HFF-Myc (cell line): ENCODE measurements at regions not wholly inside any gene's neighbourhood (a gene's known extent, or its start where the extent isn't known, plus 50 kb on each side); places are given as distances from the start of the nearest gene placed in this dataset.

Experiments used
- DNase-seq: peaks from one replicate; pipeline ENCODE4 v3.0.0-alpha.2; 2011; ENCODE audit warnings: low read depth; ENCODE audit errors: extremely low read depth
- H3K4me3 ChIP-seq: replicated peaks from 2 replicates; pipeline ENCODE4 v1.5.1; 2011; ENCODE audit warnings: low read depth, mild to moderate bottlenecking, control low read depth, low read length
- CTCF ChIP-seq: IDR thresholded peaks from 2 replicates; pipeline ENCODE4 v1.5.1; 2012; ENCODE audit warnings: mild to moderate bottlenecking, low read depth, low read length, control low read depth; ENCODE audit errors: missing control alignments

DNA sequence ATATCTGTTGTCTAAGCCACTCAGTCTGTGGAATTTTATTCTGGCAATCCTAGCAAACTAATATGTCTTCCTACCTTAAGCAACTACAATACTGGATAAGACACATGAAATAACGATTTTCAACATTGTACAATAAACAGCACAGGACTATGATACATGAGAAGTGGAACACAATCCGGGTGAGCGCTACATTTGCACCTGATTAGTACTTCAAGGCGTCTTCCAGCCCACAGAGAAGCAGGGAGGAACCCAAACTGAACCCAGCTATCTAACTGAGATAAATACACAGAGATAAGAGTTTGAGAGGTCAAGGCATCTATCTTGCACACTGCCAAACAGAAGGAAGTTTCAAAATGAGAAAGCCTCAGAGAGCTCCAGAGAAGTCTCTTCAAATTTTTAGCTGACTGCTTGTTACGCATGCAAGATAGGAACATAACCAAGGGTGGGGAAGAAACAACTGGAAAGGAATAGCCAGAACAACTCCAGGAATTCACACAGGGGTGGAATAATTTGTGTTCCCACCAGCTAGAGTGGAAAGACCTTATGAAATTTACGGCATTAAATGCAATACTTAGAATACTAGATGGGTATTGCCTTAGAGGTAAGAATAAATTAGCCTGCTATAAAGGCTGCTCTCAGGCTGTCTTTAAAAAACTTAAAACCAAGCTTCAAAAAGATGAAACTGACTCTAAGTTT is 481.8 kb downstream of the MTRR start:
- no peak for TF ChIP-seq CTCF
- H3K4me3 ChIP-seq, result no peak overlapping the region
- DNase-seq, result no peak

DNA sequence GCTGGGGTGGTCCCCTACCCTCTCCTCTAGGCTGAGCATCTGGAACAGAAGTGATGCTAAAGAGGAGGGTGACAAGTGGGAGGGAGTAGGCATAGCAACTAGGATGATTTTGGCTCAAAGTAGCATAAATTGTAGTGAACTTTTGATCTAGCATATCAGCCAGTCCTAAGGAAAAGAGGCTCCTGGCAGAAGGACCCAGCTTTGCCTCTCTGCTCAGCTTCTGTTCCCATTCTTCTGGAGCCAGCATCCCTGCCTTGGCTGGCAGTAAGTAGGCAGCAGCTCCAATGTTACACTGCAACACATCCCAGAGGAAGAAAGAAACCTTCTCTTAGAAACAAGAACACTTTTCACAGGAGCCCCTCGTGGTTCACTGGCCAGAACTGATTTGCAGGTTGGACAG is 487.0 kb downstream of the MTRR start:
- TF ChIP-seq CTCF, result no peak
- no peak overlapping the region for H3K4me3 ChIP-seq
- DNase-seq, result no peak

DNA sequence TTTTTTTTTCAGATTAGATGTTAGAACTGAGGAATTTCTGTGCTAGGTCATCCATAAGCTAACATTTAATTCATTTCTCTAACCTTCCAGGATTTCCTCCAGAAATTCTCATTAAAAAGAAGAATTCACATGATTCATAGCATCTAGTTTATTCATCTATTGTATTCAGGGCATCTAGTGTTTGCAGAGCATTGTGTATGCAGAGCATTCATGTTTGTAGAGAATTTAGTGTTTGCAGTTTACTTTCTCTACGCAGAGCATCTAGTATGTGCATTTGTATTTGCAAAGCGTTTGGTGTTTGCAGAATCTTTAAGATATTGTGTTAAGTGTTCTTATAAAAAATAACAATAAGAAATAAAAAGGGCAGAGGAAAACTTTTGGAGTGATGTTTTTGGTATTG is 491.1 kb downstream of the MTRR start:
- no peak for DNase-seq
- H3K4me3 ChIP-seq, result no peak overlapping the region

DNA sequence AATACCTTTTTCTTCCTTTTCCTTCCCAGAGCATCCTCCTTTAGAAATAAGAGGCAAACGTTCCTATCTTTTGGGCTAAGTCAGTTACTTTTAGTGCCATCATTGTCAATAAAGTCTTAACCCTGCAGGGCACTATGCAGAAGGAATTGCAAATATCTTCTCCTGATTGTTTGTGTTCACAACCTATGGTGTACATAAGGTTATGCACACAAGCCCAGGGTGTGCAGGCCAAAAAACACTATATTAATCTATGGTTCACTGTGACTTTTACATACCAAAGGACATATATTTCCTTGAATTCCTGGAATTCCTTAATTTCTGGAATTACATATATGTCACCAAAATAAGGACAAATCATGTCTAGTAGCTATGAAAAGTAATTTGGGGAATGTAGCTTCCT is 493.5 kb downstream of the MTRR start:
- no peak for TF ChIP-seq CTCF
- DNase-seq, result no peak
- no peak overlapping the region for H3K4me3 ChIP-seq

More for the DNA sequence above, 491.1 kb downstream of the MTRR start:
- TF ChIP-seq CTCF, result no peak

DNA sequence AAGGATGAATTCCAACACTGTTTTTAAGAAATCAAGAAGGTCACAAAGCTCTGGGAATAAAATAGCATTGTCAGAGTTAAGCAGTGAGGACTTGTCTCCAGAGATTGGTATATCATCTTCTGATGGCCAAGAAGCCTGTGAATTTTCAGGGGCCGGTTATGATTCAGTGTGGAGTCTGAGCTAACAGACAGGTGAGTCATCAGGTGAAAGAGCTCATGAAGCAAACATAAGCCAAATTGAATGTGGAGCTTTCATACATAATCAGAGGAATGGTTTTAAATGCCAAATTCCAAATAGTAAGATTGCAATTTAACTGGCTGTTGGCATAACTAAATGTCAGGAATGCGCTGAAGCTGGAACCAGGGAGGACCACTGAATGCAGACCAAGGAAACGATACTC is 494.2 kb downstream of the MTRR start:
- no peak overlapping the region for H3K4me3 ChIP-seq
- TF ChIP-seq CTCF, result no peak
- no peak for DNase-seq

GRCh38 chr5:8366266-8366665 is 497.3 kb downstream of the MTRR start:
- no peak for TF ChIP-seq CTCF
- no peak for DNase-seq
- no peak overlapping the region for H3K4me3 ChIP-seq

DNA sequence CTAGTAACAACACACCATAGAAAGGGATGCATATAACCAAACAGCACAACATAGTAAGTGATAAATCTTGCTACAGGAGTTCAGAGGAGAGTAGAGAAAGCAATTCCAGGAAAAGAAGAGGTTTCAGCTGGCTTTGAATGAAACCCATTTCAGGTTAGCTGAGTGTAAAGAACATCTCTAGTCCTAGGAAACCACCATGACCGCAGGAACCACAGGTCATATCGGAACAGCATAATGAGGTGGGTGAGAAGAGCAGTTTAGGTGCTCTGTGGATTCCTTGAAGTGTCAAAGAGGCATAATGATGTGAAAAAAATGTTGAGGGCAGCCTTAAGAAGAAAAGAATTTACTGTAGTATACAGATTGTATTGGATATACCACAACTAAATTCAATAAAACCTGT is 507.5 kb downstream of the MTRR start:
- no peak for DNase-seq
- H3K4me3 ChIP-seq, result no peak overlapping the region
- no peak for TF ChIP-seq CTCF
